GM13976 (cell line): ENCODE measurements at regions not wholly inside any gene's neighbourhood (a gene's known extent, or its start where the extent isn't known, plus 50 kb on each side); places are given as distances from the start of the nearest gene placed in this dataset.
"Not testable (repeated sequence)": the region's sequence is repeated elsewhere in the genome, so short reads cannot be mapped to it uniquely, and the experiment has no call there.

Experiments used
- DNase-seq: peaks from one replicate; pipeline ENCODE4 v3.0.0; 2012; ENCODE audit warnings: low spot score
- CTCF ChIP-seq: IDR thresholded peaks from 2 replicates; pipeline ENCODE4 v1.5.1; 2012; ENCODE audit warnings: borderline replicate concordance, mild to moderate bottlenecking; ENCODE audit not compliant: insufficient read depth; ENCODE audit errors: extremely low read depth, missing control alignments, control extremely low read depth
- in situ Hi-C: fragments of 300-500 bp; cut with MboI; formaldehyde crosslinking; loops from one replicate; pipeline ENCODE4 v1.12.0; 2022; ENCODE audit warnings: low sequenced_read_pairs, mixed read lengths, inconsistent platforms; ENCODE audit not compliant: unreplicated experiment

GRCh38 chr11:8768625-8769333 is 86.2 kb downstream of the RPL27A start:
- no peak for DNase-seq
- in situ Hi-C loops = no loop called here
- TF ChIP-seq CTCF = no peak

- in situ Hi-C loops = no loop called here
- no peak for TF ChIP-seq CTCF
- no peak for DNase-seq
These were observed 90.3 kb downstream of the RPL27A start for GRCh38 chr11:8772571-8773519.

- in situ Hi-C loops = no loop called here
- no peak for TF ChIP-seq CTCF
- DNase-seq = peak; percentile 54
These were observed 91.4 kb downstream of the RPL27A start for GRCh38 chr11:8773916-8774539.

- DNase-seq, in situ Hi-C loops: not testable (repeated sequence)
These were observed 92.3 kb downstream of the RPL27A start for GRCh38 chr11:8774916-8775315.

- DNase-seq = no peak
- TF ChIP-seq CTCF = no peak
- in situ Hi-C loops = no loop called here
These were observed 92.7 kb downstream of the RPL27A start for GRCh38 chr11:8775332-8775731.

- DNase-seq = no peak
- in situ Hi-C loops = no loop called here
- no peak for TF ChIP-seq CTCF
These were observed 93.1 kb downstream of the RPL27A start for GRCh38 chr11:8775734-8776133.
